OCI-LY7 (cell line): ENCODE measurements at regions not wholly inside any gene's neighbourhood (a gene's known extent, or its start where the extent isn't known, plus 50 kb on each side); places are given as distances from the start of the nearest gene placed in this dataset.

Experiments used
- BruUV-seq: library from RNA; stranded (reverse); fragments of 400-500 nt; replicated peaks from 2 replicates; lab custom pipeline; 2021; lab: Mats Ljungman, UMichigan
- CTCF ChIA-PET: fragments of 300-600 bp; sonication (Branson Sonifier 250); formaldehyde crosslinking; loops from one replicate; lab custom pipeline; 2022; ENCODE audit warnings: antibody characterized with exemption; ENCODE audit not compliant: unreplicated experiment; lab: Charles Lee
- POLR2A ChIA-PET: fragments of 300-600 bp; sonication (Branson Sonifier 250); formaldehyde crosslinking; loops from one replicate; lab custom pipeline; 2022; ENCODE audit warnings: antibody characterized with exemption; lab: Charles Lee
- DNase-seq: peaks from one replicate; pipeline ENCODE4 v3.0.0-alpha.2; 2015; ENCODE audit warnings: low spot score
- H2AFZ ChIP-seq: fragments of 200-600 bp; sonication (generic), shearing (Covaris generic); 2 replicates; pipeline ENCODE4 v1.6.1; 2014; ENCODE audit warnings: mild to moderate bottlenecking, antibody characterized with exemption, low read length, moderate library complexity
- H3K27ac ChIP-seq: fragments of 200-600 bp; sonication (generic); 2 replicates; pipeline ENCODE4 v1.5.1; 2014; ENCODE audit warnings: mixed run types, low read depth, mild to moderate bottlenecking, moderate library complexity, low read length, inconsistent platforms; ENCODE audit not compliant: poor library complexity, severe bottlenecking
- H3K36me3 ChIP-seq: fragments of 200-600 bp; sonication (generic); 2 replicates; pipeline ENCODE4 v1.6.1; 2014; ENCODE audit warnings: mild to moderate bottlenecking, antibody characterized with exemption, low read length, moderate library complexity, mixed read lengths; ENCODE audit not compliant: insufficient read depth
- H3K4me1 ChIP-seq: fragments of 200-600 bp; sonication (generic); 2 replicates; pipeline ENCODE4 v1.5.1; 2014; ENCODE audit warnings: mild to moderate bottlenecking, low read length; ENCODE audit not compliant: insufficient read depth, poor library complexity, severe bottlenecking
- H3K4me2 ChIP-seq: fragments of 200-600 bp; sonication (generic); 2 replicates; pipeline ENCODE4 v1.6.1; 2014; ENCODE audit warnings: mild to moderate bottlenecking, low read length
- H3K4me3 ChIP-seq: fragments of 200-600 bp; sonication (generic); 2 replicates; pipeline ENCODE4 v1.5.1; 2014; ENCODE audit warnings: mild to moderate bottlenecking, low read depth, low read length; ENCODE audit not compliant: poor library complexity, severe bottlenecking
- H3K79me2 ChIP-seq: fragments of 200-600 bp; sonication (generic); 2 replicates; pipeline ENCODE4 v1.6.1; 2016; ENCODE audit warnings: low read depth, mild to moderate bottlenecking, low read length, moderate library complexity, mixed read lengths; ENCODE audit not compliant: insufficient read depth
- H3K9me2 ChIP-seq: fragments of 200-600 bp; sonication (generic); 2 replicates; pipeline ENCODE4 v1.6.1; 2016; ENCODE audit warnings: mild to moderate bottlenecking, low read length, mixed read lengths; ENCODE audit not compliant: insufficient read depth
- H3K9me3 ChIP-seq: fragments of 200-600 bp; sonication (generic); 2 replicates; pipeline ENCODE4 v1.6.1; 2014; ENCODE audit warnings: mild to moderate bottlenecking, mixed run types, low read length, mixed read lengths
- H4K20me1 ChIP-seq: fragments of 200-600 bp; sonication (generic); 2 replicates; pipeline ENCODE4 v1.6.1; 2014; ENCODE audit warnings: mild to moderate bottlenecking, antibody characterized with exemption, low read length, moderate library complexity, mixed read lengths; ENCODE audit not compliant: insufficient read depth
- CTCF ChIP-seq: fragments of 200-600 bp; sonication (generic); conservative IDR thresholded peaks from 2 replicates; pipeline ENCODE4 v1.5.1; 2014; ENCODE audit warnings: mild to moderate bottlenecking, antibody characterized with exemption, low read length, moderate library complexity, mixed read lengths
- EZH2phosphoT487 ChIP-seq: fragments of 200-600 bp; sonication (generic); IDR thresholded peaks from 2 replicates; pipeline ENCODE4 v1.6.1; 2018; ENCODE audit warnings: low read depth, borderline replicate concordance, mild to moderate bottlenecking, mixed run types, antibody characterized with exemption, low read length, moderate library complexity, mixed read lengths
- intact Hi-C: fragments of 100-400 bp; cut with micrococcal nuclease; formaldehyde crosslinking; loops from one replicate; pipeline ENCODE4 v1.10.0; 2022; ENCODE audit not compliant: unreplicated experiment

DNA sequence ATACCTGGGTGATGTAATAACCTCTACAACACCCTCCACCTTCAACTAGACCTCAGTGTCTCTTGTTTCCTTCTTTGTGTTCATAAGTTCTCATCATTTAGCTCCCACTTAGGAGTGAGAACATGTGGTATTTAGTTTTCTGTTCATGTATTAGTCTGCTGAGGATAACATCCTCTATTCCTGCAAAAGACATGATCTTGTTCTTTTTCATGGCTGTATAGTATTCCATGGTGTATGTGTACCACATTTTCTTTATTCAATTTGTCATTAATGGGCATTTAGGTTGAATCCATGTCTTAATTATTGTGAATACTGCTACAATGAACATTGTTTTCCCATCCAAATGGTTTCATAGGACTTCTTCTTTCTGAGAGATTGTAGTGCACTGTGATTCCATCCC is 135.7 kb downstream of the MBL2 start:
- no peaks in the 10 kb centered on the region for H3K4me1 ChIP-seq
- H3K79me2 ChIP-seq, result no peaks in the 10 kb centered on the region
- no peaks in the 10 kb centered on the region for H3K36me3 ChIP-seq
- intact Hi-C loops, result no loop called here
- BruUV-seq, result no TSS peak
- POLR2A ChIA-PET, result no interaction called here
- no peak overlapping the region for H3K27ac ChIP-seq
- CTCF ChIA-PET, result no interaction called here
- no peak overlapping the region for H2AFZ ChIP-seq
- TF ChIP-seq CTCF, result no peak
- H3K4me2 ChIP-seq, result no peak overlapping the region
- no peaks in the 10 kb centered on the region for H4K20me1 ChIP-seq
- H3K9me2 ChIP-seq, result no peaks in the 10 kb centered on the region
- no peak for DNase-seq
- H3K4me3 ChIP-seq, result no peak overlapping the region
- 0 out of 2 replicates have a peak, but pooled peaks cover 5% of the 10 kb centered on the region for H3K9me3 ChIP-seq

DNA sequence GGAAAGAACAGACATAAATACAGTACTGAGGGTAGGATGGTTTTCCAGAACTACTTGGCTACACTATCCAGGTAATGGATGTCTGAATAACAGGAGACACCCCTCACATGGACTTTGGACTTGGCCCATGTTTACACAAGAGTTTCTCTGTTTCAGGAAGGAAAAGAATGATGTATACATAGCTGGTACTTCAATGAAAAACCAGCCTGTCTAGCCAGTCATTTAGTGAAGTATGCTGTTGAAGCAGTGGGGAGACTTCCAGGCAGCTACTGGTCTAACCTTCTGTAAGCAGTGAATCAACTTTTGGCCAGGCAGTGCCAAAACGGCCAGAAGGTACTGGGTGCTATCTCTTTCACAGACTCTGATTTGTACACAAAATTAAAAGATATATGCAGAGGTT is 135.0 kb downstream of the MBL2 start:
- H2AFZ ChIP-seq, result no peak overlapping the region
- DNase-seq, result no peak
- no peaks in the 10 kb centered on the region for H3K79me2 ChIP-seq
- H3K9me2 ChIP-seq, result no peaks in the 10 kb centered on the region
- BruUV-seq, result no TSS peak
- CTCF ChIA-PET, result no interaction called here
- H4K20me1 ChIP-seq, result no peaks in the 10 kb centered on the region
- 0 out of 2 replicates have a peak, but pooled peaks cover 5% of the 10 kb centered on the region for H3K9me3 ChIP-seq
- H3K4me2 ChIP-seq, result no peak overlapping the region
- intact Hi-C loops, result no loop called here
- no peak for TF ChIP-seq CTCF
- no peak for TF ChIP-seq EZH2phosphoT487
- H3K4me3 ChIP-seq, result no peak overlapping the region
- H3K27ac ChIP-seq, result no peak overlapping the region
- H3K4me1 ChIP-seq, result no peaks in the 10 kb centered on the region
- H3K36me3 ChIP-seq, result no peaks in the 10 kb centered on the region
- POLR2A ChIA-PET, result interaction anchor here (0.6 kb wide), 1 partner anchor 206 kb away, joined by 3 read pairs; no protein-coding TSS in a partner anchor

GRCh38 chr10:52639652-52640051 is 132.9 kb downstream of the MBL2 start:
- BruUV-seq, result no TSS peak
- POLR2A ChIA-PET, result no interaction called here

More at GRCh38 chr10:52639652-52640051, 132.9 kb downstream of the MBL2 start:
- Histone ChIP-seq H3K9me3 (0 out of 2 replicates have a peak, but pooled peaks cover 5% of the 10 kb centered on the region), H3K4me3 (no peak overlapping the region), H3K27ac (no peak overlapping the region), H3K4me1 (no peaks in the 10 kb centered on the region), H3K9me2 (no peaks in the 10 kb centered on the region), H3K36me3 (no peaks in the 10 kb centered on the region), H3K79me2 (no peaks in the 10 kb centered on the region), H4K20me1 (no peaks in the 10 kb centered on the region), H2AFZ (no peak overlapping the region), H3K4me2 (no peak overlapping the region)
- CTCF ChIA-PET, result no interaction called here
- no peak for TF ChIP-seq CTCF
- TF ChIP-seq EZH2phosphoT487, result no peak
- DNase-seq, result no peak
- intact Hi-C loops, result no loop called here
